PC-9 (cell line): ENCODE measurements at regions not wholly inside any gene's neighbourhood (a gene's known extent, or its start where the extent isn't known, plus 50 kb on each side); places are given as distances from the start of the nearest gene placed in this dataset.
A peak's percentile ranks its signal among the peaks of the same experiment; 100 is the strongest.

Source experiments
- BruUV-seq: library from RNA; stranded (reverse); fragments of 400-500 nt; replicated peaks from 2 replicates; lab custom pipeline; 2021; lab: Mats Ljungman, UMichigan
- CTCF ChIA-PET: fragments of 300-600 bp; sonication (Branson Sonifier 250); formaldehyde crosslinking; loops from one replicate; lab custom pipeline; 2022; ENCODE audit warnings: antibody characterized with exemption; lab: Charles Lee
- POLR2A ChIA-PET: fragments of 300-600 bp; sonication (Branson Sonifier 250); formaldehyde crosslinking; loops from one replicate; lab custom pipeline; 2022; ENCODE audit warnings: antibody characterized with exemption; ENCODE audit not compliant: unreplicated experiment; lab: Charles Lee
- DNase-seq, 2 experiments: peaks; one replicate each; pipeline versions ENCODE4 v3.0.0 to v3.0.0-alpha.2; 2015 to 2022; ENCODE audit warnings: mixed read lengths in 1 of 2
- H2AFZ ChIP-seq: fragments of 200-600 bp; sonication (generic); 2 replicates; pipeline ENCODE4 v1.8.1; 2017; ENCODE audit warnings: antibody characterized with exemption
- H3F3A ChIP-seq: fragments of 200-600 bp; sonication (generic); 2 replicates; pipeline ENCODE4 v1.8.1; 2017; ENCODE audit warnings: antibody characterized with exemption, mild to moderate bottlenecking, low read depth; ENCODE audit not compliant: insufficient read depth
- H3K27ac ChIP-seq: fragments of 200-600 bp; sonication (generic); 2 replicates; pipeline ENCODE4 v1.6.1; 2016; ENCODE audit warnings: mixed run types
- H3K27me3 ChIP-seq: fragments of 200-600 bp; sonication (generic); 2 replicates; pipeline ENCODE4 v1.6.1; 2016; ENCODE audit warnings: low read depth, mixed run types; ENCODE audit not compliant: insufficient read depth
- H3K36me3 ChIP-seq: fragments of 200-600 bp; sonication (generic); 2 replicates; pipeline ENCODE4 v1.6.1; 2016; ENCODE audit warnings: low read depth, mixed run types
- H3K4me1 ChIP-seq: fragments of 200-600 bp; sonication (generic); replicated peaks from 2 replicates; pipeline ENCODE4 v1.6.1; 2016; ENCODE audit warnings: mixed run types; ENCODE audit not compliant: insufficient read depth
- H3K4me2 ChIP-seq: fragments of 200-600 bp; sonication (generic); 2 replicates; pipeline ENCODE4 v1.6.1; 2017; ENCODE audit warnings: mixed run types
- H3K4me3 ChIP-seq: fragments of 200-600 bp; sonication (generic); 2 replicates; pipeline ENCODE4 v1.6.1; 2016; ENCODE audit warnings: mixed run types
- H3K79me2 ChIP-seq: fragments of 200-600 bp; sonication (generic); 2 replicates; pipeline ENCODE4 v1.6.1; 2017; ENCODE audit warnings: low read depth, mixed run types
- H3K9me2 ChIP-seq: fragments of 200-600 bp; sonication (generic); 2 replicates; pipeline ENCODE4 v1.8.1; 2017; ENCODE audit warnings: mild to moderate bottlenecking; ENCODE audit not compliant: insufficient read depth
- H3K9me3 ChIP-seq: fragments of 200-600 bp; sonication (generic); 2 replicates; pipeline ENCODE4 v1.8.1; 2016; ENCODE audit warnings: low read depth; ENCODE audit not compliant: insufficient read depth
- H4K20me1 ChIP-seq: fragments of 200-600 bp; sonication (generic); 2 replicates; pipeline ENCODE4 v1.8.1; 2017; ENCODE audit not compliant: insufficient read depth
- CTCF ChIP-seq: fragments of 200-600 bp; sonication (generic); conservative IDR thresholded peaks from 2 replicates; pipeline ENCODE4 v1.6.1; 2017; ENCODE audit warnings: mixed run types, antibody characterized with exemption, mild to moderate bottlenecking, moderate library complexity
- EZH2 ChIP-seq: fragments of 200-600 bp; sonication (generic); IDR thresholded peaks from 2 replicates; pipeline ENCODE4 v1.8.0; 2017; ENCODE audit warnings: antibody characterized with exemption, low read depth
- intact Hi-C: fragments of 100-400 bp; cut with micrococcal nuclease; formaldehyde crosslinking; loops from one replicate; pipeline ENCODE4 v1.10.0; 2022; ENCODE audit not compliant: unreplicated experiment

GRCh38 chr3:77825001-77825827, 785.3 kb downstream of the ROBO2 start:
- H3K4me1 ChIP-seq: peaks cover 15% of the 10 kb centered on the region
- peak overlapping the region; percentile 79 for H3K27ac ChIP-seq
- intact Hi-C loops: loop anchor here (1.0 to 5.0 kb wide), 7 partner anchors 81 to 820 kb away; no protein-coding TSS in a partner anchor
- ChIA-PET CTCF (interaction anchor here (0.6 to 1.0 kb wide), 5 partner anchors 24 to 478 kb away, joined by 3 to 9 read pairs (median 4); no protein-coding TSS in a partner anchor), POLR2A (no interaction called here)
- 0 out of 2 replicates have a peak overlapping the region, but pooled peaks have one; percentile 41 for H2AFZ ChIP-seq
- no peaks in the 10 kb centered on the region for H4K20me1 ChIP-seq
- H3K27me3 ChIP-seq: no peaks in the 10 kb centered on the region
- peak; percentile 94 to 97 for DNase-seq
- H3K79me2 ChIP-seq: no peaks in the 10 kb centered on the region
- H3K36me3 ChIP-seq: no peaks in the 10 kb centered on the region
- no peak overlapping the region for H3K4me3 ChIP-seq
- H3K9me3 ChIP-seq: peaks cover 9% of the 10 kb centered on the region
- H3K4me2 ChIP-seq: peak overlapping the region; percentile 34; the same call in 1 of the 2 replicates
- no TSS peak for BruUV-seq
- peaks cover 7% of the 10 kb centered on the region; the same call in 1 of the 2 replicates for H3F3A ChIP-seq
- no peak for TF ChIP-seq EZH2
- no peak for TF ChIP-seq CTCF
- H3K9me2 ChIP-seq: no peaks in the 10 kb centered on the region

DNA sequence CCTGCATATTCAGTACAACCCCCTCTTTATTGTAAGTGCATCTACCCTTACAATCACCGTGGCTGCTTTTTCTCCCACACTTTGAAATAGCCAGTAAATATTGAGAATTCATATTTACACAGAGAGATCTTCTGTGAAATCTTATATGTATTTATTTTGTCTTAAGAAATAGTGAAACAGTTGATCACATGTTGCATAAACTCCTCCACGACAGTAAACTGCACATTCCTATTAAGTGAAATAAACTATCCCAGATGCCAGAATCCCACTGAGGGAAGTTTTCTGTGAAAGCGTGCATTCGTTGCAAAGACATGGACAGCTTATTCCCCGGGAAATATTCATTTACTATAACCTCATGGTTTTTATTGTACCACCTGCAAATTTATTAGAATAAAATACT, 796.0 kb downstream of the ROBO2 start:
- no peaks in the 10 kb centered on the region for H4K20me1 ChIP-seq
- H3K4me1 ChIP-seq: no peaks in the 10 kb centered on the region
- no peak for DNase-seq
- H3K36me3 ChIP-seq: no peaks in the 10 kb centered on the region
- H3K9me2 ChIP-seq: no peaks in the 10 kb centered on the region
- no peaks in the 10 kb centered on the region for H3F3A ChIP-seq
- no peaks in the 10 kb centered on the region for H3K79me2 ChIP-seq
- no peak overlapping the region for H3K27ac ChIP-seq
- no TSS peak for BruUV-seq
- no peaks in the 10 kb centered on the region for H3K27me3 ChIP-seq
- POLR2A ChIA-PET: interaction anchor here (0.7 kb wide), 1 partner anchor 502 kb away, joined by 9 read pairs; no protein-coding TSS in a partner anchor
- H3K4me3 ChIP-seq: no peak overlapping the region
- TF ChIP-seq EZH2 (no peak), CTCF (no peak)
- CTCF ChIA-PET: no interaction called here
- no peaks in the 10 kb centered on the region for H3K9me3 ChIP-seq
- no peak overlapping the region for H3K4me2 ChIP-seq
- intact Hi-C loops: no loop called here
- H2AFZ ChIP-seq: no peak overlapping the region

GRCh38 chr3:77837456-77838025, 797.6 kb downstream of the ROBO2 start:
- intact Hi-C loops: no loop called here
- ChIA-PET CTCF (no interaction called here), POLR2A (no interaction called here)

More at GRCh38 chr3:77837456-77838025, 797.6 kb downstream of the ROBO2 start:
- no peaks in the 10 kb centered on the region for H3K9me2 ChIP-seq
- H3F3A ChIP-seq: no peaks in the 10 kb centered on the region
- no peaks in the 10 kb centered on the region for H4K20me1 ChIP-seq
- no peak for TF ChIP-seq EZH2
- no peak for TF ChIP-seq CTCF
- H3K79me2 ChIP-seq: no peaks in the 10 kb centered on the region
- DNase-seq: no peak
- no peak overlapping the region for H3K27ac ChIP-seq
- no peak overlapping the region for H3K4me2 ChIP-seq
- no peak overlapping the region for H3K4me3 ChIP-seq
- H3K4me1 ChIP-seq: no peaks in the 10 kb centered on the region
- H3K9me3 ChIP-seq: no peaks in the 10 kb centered on the region
- BruUV-seq: no TSS peak
- no peak overlapping the region for H2AFZ ChIP-seq
- no peaks in the 10 kb centered on the region for H3K27me3 ChIP-seq
- H3K36me3 ChIP-seq: no peaks in the 10 kb centered on the region
